K562 (cell line): ENCODE measurements at regions not wholly inside any gene's neighbourhood (a gene's known extent, or its start where the extent isn't known, plus 50 kb on each side); places are given as distances from the start of the nearest gene placed in this dataset.
A peak's percentile ranks its signal among the peaks of the same experiment; 100 is the strongest.

ENCODE experiments used
- ARNT ChIP-seq, 2 experiments: fragments of 450-650 bp; IDR thresholded peaks; 2 replicates each; pipeline ENCODE4 v1.6.1; 2016; ENCODE audit warnings: mild to moderate bottlenecking in 1 of 2
- BCOR ChIP-seq: fragments of 450-650 bp; IDR thresholded peaks from 2 replicates; pipeline ENCODE4 v1.6.1; 2016
- HNRNPUL1 ChIP-seq: fragments of 200-400 bp; formaldehyde crosslinking; IDR thresholded peaks from 2 replicates; pipeline ENCODE4 v1.6.1; 2017; ENCODE audit warnings: low read length
- LARP7 ChIP-seq: fragments of 450-650 bp; IDR thresholded peaks from 2 replicates; pipeline ENCODE4 v1.6.1; 2016
- MYC ChIP-seq, 2 experiments: fragments of 250-450 bp in 1 of 2; sonication (Bioruptor Pico) in 1 of 2; IDR thresholded peaks; 2 replicates each; pipeline versions ENCODE4 v1.5.1 to v1.6.1; 2012 to 2021; ENCODE audit warnings: low read depth in 2 of 2, borderline replicate concordance in 1 of 2, improper control_type of control experiment in 1 of 2, low read length in 1 of 2, mild to moderate bottlenecking in 1 of 2, moderate library complexity in 1 of 2
- PCBP1 ChIP-seq: fragments of 200-400 bp; formaldehyde crosslinking; IDR thresholded peaks from 2 replicates; pipeline ENCODE4 v1.6.1; 2018; ENCODE audit warnings: mild to moderate bottlenecking, low read depth, low read length; ENCODE audit not compliant: poor library complexity, severe bottlenecking
- PHB2 ChIP-seq: fragments of 450-650 bp; IDR thresholded peaks from 2 replicates; pipeline ENCODE4 v1.6.1; 2017; ENCODE audit warnings: low read depth
- POLR2A ChIP-seq: fragments of 450-650 bp; conservative IDR thresholded peaks from 2 replicates; pipeline ENCODE4 v1.6.1; 2016
- RAD51 ChIP-seq: fragments of 450-650 bp; IDR thresholded peaks from 2 replicates; pipeline ENCODE4 v1.7.1; 2016; ENCODE audit warnings: low read depth, mild to moderate bottlenecking, borderline replicate concordance
- RBM17 ChIP-seq: fragments of 200-400 bp; formaldehyde crosslinking; IDR thresholded peaks from 2 replicates; pipeline ENCODE4 v1.6.1; 2017; ENCODE audit warnings: low read depth, mild to moderate bottlenecking, low read length, borderline replicate concordance
- RFX1 ChIP-seq: fragments of 450-650 bp; IDR thresholded peaks from 2 replicates; pipeline ENCODE4 v1.6.1; 2016; ENCODE audit warnings: mild to moderate bottlenecking, moderate library complexity
- TCF7 ChIP-seq: sonication (generic); IDR thresholded peaks from 2 replicates; pipeline ENCODE4 v1.6.1; 2016; ENCODE audit warnings: antibody characterized with exemption, borderline replicate concordance
- ZBTB2 ChIP-seq: fragments of 450-650 bp; IDR thresholded peaks from 2 replicates; pipeline ENCODE4 v1.6.1; 2016; ENCODE audit warnings: antibody characterized with exemption
- ZKSCAN8 ChIP-seq: fragments of 200-800 bp; sonication (Bioruptor generic); IDR thresholded peaks from 2 replicates; pipeline ENCODE4 v1.6.1; 2016; ENCODE audit warnings: missing genetic modification characterization, missing compliant biosample characterization
- ZNF165 ChIP-seq: fragments of 250-450 bp; sonication (Bioruptor Pico); IDR thresholded peaks from 2 replicates; pipeline ENCODE4 v1.4.0; 2020; ENCODE audit warnings: borderline replicate concordance
- ZNF592 ChIP-seq: fragments of 450-650 bp; IDR thresholded peaks from 2 replicates; pipeline ENCODE4 v1.6.1; 2017; ENCODE audit warnings: antibody characterized with exemption, mild to moderate bottlenecking
- TF ChIP-seq, protein P1 (sequence below): fragments of 250-450 bp; sonication (Bioruptor Pico); IDR thresholded peaks from 2 replicates; pipeline ENCODE4 v1.4.0; 2020; ENCODE audit warnings: borderline replicate concordance
- TF ChIP-seq, protein P2 (sequence below): sonication (generic); formaldehyde crosslinking; IDR thresholded peaks from 2 replicates; pipeline ENCODE4 v1.8.0; 2022; ENCODE audit warnings: mild to moderate bottlenecking, missing genetic modification reagents
- TF ChIP-seq, protein P3 (sequence below): fragments of 450-650 bp; formaldehyde crosslinking; IDR thresholded peaks from 2 replicates; pipeline ENCODE4 v1.4.0; 2020; ENCODE audit warnings: mild to moderate bottlenecking, moderate library complexity

GRCh38 chr20:53763707-53764414 is 170.2 kb upstream of the ZNF217 start (continued):
- TF ChIP-seq ZBTB2 = no peak
- TF ChIP-seq TCF7 = no peak
- TF ChIP-seq, protein P1, sequence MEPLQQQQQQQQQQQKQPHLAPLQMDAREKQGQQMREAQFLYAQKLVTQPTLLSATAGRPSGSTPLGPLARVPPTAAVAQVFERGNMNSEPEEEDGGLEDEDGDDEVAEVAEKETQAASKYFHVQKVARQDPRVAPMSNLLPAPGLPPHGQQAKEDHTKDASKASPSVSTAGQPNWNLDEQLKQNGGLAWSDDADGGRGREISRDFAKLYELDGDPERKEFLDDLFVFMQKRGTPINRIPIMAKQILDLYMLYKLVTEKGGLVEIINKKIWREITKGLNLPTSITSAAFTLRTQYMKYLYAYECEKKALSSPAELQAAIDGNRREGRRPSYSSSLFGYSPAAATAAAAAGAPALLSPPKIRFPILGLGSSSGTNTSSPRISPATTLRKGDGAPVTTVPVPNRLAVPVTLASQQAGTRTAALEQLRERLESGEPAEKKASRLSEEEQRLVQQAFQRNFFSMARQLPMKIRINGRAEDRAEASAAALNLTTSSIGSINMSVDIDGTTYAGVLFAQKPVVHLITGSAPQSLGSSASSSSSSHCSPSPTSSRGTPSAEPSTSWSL (CRISPR knock-in tag) = no peak
- no peak for TF ChIP-seq PHB2
- no peak for TF ChIP-seq RBM17
- TF ChIP-seq RAD51 = peak; percentile 79
- no peak for TF ChIP-seq PCBP1
- no peak for TF ChIP-seq LARP7
- TF ChIP-seq ZNF165 = no peak
- TF ChIP-seq MYC (IDR thresholded peaks at IDR 0.05; ENCODE audit: low read depth, low read length) = peak; percentile 70
- TF ChIP-seq MYC (CRISPR knock-in tag; IDR thresholded peaks at IDR 0.05; ENCODE audit: borderline replicate concordance, low read depth) = no peak
- peak; percentile 92 for TF ChIP-seq ZNF592
- TF ChIP-seq, protein P2, sequence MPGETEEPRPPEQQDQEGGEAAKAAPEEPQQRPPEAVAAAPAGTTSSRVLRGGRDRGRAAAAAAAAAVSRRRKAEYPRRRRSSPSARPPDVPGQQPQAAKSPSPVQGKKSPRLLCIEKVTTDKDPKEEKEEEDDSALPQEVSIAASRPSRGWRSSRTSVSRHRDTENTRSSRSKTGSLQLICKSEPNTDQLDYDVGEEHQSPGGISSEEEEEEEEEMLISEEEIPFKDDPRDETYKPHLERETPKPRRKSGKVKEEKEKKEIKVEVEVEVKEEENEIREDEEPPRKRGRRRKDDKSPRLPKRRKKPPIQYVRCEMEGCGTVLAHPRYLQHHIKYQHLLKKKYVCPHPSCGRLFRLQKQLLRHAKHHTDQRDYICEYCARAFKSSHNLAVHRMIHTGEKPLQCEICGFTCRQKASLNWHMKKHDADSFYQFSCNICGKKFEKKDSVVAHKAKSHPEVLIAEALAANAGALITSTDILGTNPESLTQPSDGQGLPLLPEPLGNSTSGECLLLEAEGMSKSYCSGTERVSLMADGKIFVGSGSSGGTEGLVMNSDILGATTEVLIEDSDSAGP = no peak
- TF ChIP-seq, protein P3, sequence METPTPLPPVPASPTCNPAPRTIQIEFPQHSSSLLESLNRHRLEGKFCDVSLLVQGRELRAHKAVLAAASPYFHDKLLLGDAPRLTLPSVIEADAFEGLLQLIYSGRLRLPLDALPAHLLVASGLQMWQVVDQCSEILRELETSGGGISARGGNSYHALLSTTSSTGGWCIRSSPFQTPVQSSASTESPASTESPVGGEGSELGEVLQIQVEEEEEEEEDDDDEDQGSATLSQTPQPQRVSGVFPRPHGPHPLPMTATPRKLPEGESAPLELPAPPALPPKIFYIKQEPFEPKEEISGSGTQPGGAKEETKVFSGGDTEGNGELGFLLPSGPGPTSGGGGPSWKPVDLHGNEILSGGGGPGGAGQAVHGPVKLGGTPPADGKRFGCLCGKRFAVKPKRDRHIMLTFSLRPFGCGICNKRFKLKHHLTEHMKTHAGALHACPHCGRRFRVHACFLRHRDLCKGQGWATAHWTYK (CRISPR knock-in tag) = no peak
- peak; percentile 35; the same call in 1 of the 2 replicates for TF ChIP-seq RFX1
- TF ChIP-seq HNRNPUL1 = no peak
- TF ChIP-seq ARNT (IDR thresholded peaks at IDR 0.05) = no peak
- TF ChIP-seq POLR2A = no peak
- peak; percentile 51; the same call in 1 of the 2 replicates for TF ChIP-seq ZKSCAN8
- TF ChIP-seq BCOR = no peak
